ENCODE measurements at regions not wholly inside any gene's neighbourhood (a gene's known extent, or its start where the extent isn't known, plus 50 kb on each side); places are given as distances from the start of the nearest gene placed in this dataset.

DNA sequence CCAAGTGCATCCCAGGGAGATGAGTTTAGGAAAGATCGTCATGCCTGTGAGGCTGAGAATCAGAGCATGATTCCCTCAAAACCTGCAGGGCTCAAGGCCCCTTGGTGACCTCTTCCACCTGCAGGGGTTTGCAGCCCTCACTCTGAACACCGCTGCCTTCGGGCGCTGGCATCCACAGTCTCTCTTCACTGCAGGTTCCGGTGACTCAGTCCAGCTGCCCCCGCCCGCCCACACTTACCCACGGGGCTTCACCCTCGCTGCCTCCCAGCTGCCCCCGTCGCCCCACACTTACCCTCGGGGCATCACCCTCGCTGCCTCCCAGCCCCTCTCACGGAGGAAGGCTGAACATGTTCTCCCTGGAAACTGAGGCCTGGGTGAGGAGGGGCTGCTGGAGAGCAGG lies 277.1 kb downstream of the XXYLT1 start:
- no peaks in the 10 kb centered on the region for H3K27me3 ChIP-seq (ENCODE audit: insufficient read depth, low read depth, low read length)
- H3K4me3 ChIP-seq (ENCODE audit: low read length), result no peak overlapping the region
- no peaks in the 10 kb centered on the region for H3K9me3 ChIP-seq (ENCODE audit: low read length)
- no peak overlapping the region for H3K4me2 ChIP-seq (ENCODE audit: low read length)
- H3K79me2 ChIP-seq (replicated peaks; ENCODE audit: insufficient read depth, low read length), result no peaks in the 10 kb centered on the region
- no peak overlapping the region for H3K27ac ChIP-seq (ENCODE audit: low read length)
- H3K36me3 ChIP-seq (ENCODE audit: insufficient read depth, low read length), result no peaks in the 10 kb centered on the region
- no peaks in the 10 kb centered on the region for H4K20me1 ChIP-seq (ENCODE audit: insufficient read depth)
- H3K9me2 ChIP-seq (ENCODE audit: insufficient read depth, low read length), result no peaks in the 10 kb centered on the region
- TF ChIP-seq MXI1 (conservative IDR thresholded peaks at IDR 0.05; ENCODE audit: poor library complexity, severe bottlenecking) (no peak), RAD21 (conservative IDR thresholded peaks at IDR 0.05) (no peak), POLR2AphosphoS5 (IDR thresholded peaks at IDR 0.05) (no peak), EP300 (conservative IDR thresholded peaks at IDR 0.05; ENCODE audit: poor library complexity, severe bottlenecking) (no peak), REST (IDR thresholded peaks at IDR 0.05; ENCODE audit: borderline replicate concordance) (no peak), TAF1 (IDR thresholded peaks at IDR 0.05; ENCODE audit: low read depth) (no peak), SMC3 (conservative IDR thresholded peaks at IDR 0.05; ENCODE audit: poor library complexity) (no peak), EZH2 (IDR thresholded peaks at IDR 0.05; ENCODE audit: borderline replicate concordance, insufficient read depth, low read length, poor library complexity, severe bottlenecking) (no peak)
- TF ChIP-seq, protein P1, sequence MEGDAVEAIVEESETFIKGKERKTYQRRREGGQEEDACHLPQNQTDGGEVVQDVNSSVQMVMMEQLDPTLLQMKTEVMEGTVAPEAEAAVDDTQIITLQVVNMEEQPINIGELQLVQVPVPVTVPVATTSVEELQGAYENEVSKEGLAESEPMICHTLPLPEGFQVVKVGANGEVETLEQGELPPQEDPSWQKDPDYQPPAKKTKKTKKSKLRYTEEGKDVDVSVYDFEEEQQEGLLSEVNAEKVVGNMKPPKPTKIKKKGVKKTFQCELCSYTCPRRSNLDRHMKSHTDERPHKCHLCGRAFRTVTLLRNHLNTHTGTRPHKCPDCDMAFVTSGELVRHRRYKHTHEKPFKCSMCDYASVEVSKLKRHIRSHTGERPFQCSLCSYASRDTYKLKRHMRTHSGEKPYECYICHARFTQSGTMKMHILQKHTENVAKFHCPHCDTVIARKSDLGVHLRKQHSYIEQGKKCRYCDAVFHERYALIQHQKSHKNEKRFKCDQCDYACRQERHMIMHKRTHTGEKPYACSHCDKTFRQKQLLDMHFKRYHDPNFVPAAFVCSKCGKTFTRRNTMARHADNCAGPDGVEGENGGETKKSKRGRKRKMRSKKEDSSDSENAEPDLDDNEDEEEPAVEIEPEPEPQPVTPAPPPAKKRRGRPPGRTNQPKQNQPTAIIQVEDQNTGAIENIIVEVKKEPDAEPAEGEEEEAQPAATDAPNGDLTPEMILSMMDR (IDR thresholded peaks at IDR 0.05; ENCODE audit: poor library complexity, severe bottlenecking), result no peak
- no peak overlapping the region for H2AFZ ChIP-seq (ENCODE audit: low read depth, low read length)
- H3K9ac ChIP-seq (ENCODE audit: low read length), result no peak overlapping the region
- H3F3A ChIP-seq (ENCODE audit: insufficient read depth, low read length, poor library complexity, severe bottlenecking), result no peaks in the 10 kb centered on the region

GRCh38 chr3:194994551-194994981 lies 276.4 kb downstream of the XXYLT1 start:
- Histone ChIP-seq H3K27ac (ENCODE audit: low read length) (no peak overlapping the region), H3K4me2 (ENCODE audit: low read length) (no peak overlapping the region), H3K9me3 (ENCODE audit: low read length) (no peaks in the 10 kb centered on the region), H3K4me3 (ENCODE audit: low read length) (no peak overlapping the region), H3K27me3 (ENCODE audit: insufficient read depth, low read depth, low read length) (no peaks in the 10 kb centered on the region), H3K36me3 (ENCODE audit: insufficient read depth, low read length) (no peaks in the 10 kb centered on the region), H3K9me2 (ENCODE audit: insufficient read depth, low read length) (no peaks in the 10 kb centered on the region), H3K9ac (ENCODE audit: low read length) (no peak overlapping the region), H3F3A (ENCODE audit: insufficient read depth, low read length, poor library complexity, severe bottlenecking) (no peaks in the 10 kb centered on the region), H4K20me1 (ENCODE audit: insufficient read depth) (no peaks in the 10 kb centered on the region), H2AFZ (ENCODE audit: low read depth, low read length) (no peak overlapping the region), H3K79me2 (replicated peaks; ENCODE audit: insufficient read depth, low read length) (no peaks in the 10 kb centered on the region)
- TF ChIP-seq SMC3 (conservative IDR thresholded peaks at IDR 0.05; ENCODE audit: poor library complexity) (no peak), RAD21 (conservative IDR thresholded peaks at IDR 0.05) (no peak), EP300 (conservative IDR thresholded peaks at IDR 0.05; ENCODE audit: poor library complexity, severe bottlenecking) (no peak), MXI1 (conservative IDR thresholded peaks at IDR 0.05; ENCODE audit: poor library complexity, severe bottlenecking) (no peak)
- TF ChIP-seq, protein P1 (IDR thresholded peaks at IDR 0.05; ENCODE audit: poor library complexity, severe bottlenecking), result no peak
